GM12864 (cell line): ENCODE measurements at regions not wholly inside any gene's neighbourhood (a gene's known extent, or its start where the extent isn't known, plus 50 kb on each side); places are given as distances from the start of the nearest gene placed in this dataset.

Experiments used
- DNase-seq: peaks from one replicate; pipeline ENCODE4 v3.0.0-alpha.2; 2011; ENCODE audit warnings: low read depth
- H3K4me3 ChIP-seq: 2 replicates; pipeline ENCODE4 v1.5.1; 2011; ENCODE audit warnings: mild to moderate bottlenecking, low read depth, low read length, control low read depth
- TF ChIP-seq, protein P1 (sequence below): IDR thresholded peaks from 2 replicates; pipeline ENCODE4 v1.5.1; 2011; ENCODE audit warnings: low read depth, mild to moderate bottlenecking, moderate library complexity, low read length, control low read depth, inconsistent platforms; ENCODE audit errors: missing control alignments

DNA sequence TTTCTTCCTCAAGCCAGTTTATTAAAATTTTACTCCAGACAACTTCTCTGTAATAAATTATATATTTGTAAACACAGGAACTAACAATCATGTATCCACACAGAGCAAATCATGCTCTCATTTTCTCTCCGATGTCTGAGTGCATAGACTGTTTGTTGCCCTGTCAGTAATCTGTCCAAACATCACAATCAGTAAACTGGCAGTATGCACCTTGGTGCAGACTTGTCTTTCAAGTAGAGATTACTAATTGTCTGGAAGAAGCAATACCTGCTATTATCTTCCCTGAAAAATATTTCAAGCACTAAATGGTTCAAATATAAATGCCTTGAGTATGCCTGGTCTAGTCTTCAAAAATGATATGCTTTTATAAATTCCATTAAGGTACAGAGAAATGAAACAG is 1260.9 kb downstream of the C4orf33 start:
- TF ChIP-seq, protein P1, sequence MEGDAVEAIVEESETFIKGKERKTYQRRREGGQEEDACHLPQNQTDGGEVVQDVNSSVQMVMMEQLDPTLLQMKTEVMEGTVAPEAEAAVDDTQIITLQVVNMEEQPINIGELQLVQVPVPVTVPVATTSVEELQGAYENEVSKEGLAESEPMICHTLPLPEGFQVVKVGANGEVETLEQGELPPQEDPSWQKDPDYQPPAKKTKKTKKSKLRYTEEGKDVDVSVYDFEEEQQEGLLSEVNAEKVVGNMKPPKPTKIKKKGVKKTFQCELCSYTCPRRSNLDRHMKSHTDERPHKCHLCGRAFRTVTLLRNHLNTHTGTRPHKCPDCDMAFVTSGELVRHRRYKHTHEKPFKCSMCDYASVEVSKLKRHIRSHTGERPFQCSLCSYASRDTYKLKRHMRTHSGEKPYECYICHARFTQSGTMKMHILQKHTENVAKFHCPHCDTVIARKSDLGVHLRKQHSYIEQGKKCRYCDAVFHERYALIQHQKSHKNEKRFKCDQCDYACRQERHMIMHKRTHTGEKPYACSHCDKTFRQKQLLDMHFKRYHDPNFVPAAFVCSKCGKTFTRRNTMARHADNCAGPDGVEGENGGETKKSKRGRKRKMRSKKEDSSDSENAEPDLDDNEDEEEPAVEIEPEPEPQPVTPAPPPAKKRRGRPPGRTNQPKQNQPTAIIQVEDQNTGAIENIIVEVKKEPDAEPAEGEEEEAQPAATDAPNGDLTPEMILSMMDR: no peak
- no peak for DNase-seq
- H3K4me3 ChIP-seq: no peak overlapping the region

DNA sequence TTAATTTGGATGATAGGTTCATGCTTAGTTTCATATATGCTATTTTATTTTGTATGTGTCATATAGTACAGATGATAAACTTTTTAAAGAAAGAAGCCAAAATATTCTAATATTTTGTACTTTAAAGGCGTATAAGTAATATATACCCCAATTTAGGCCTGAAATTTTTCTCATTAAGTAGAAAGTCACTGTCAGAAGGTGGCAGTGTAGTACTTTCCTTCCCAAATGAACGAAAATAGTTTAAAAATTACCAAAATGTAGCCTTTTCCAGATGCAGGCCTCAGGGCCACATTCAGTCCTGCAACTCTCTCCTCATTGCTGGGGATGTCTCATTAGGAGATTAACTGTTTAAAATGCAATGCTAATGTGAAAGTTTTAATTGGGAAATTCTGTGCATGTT is 1263.6 kb downstream of the C4orf33 start:
- TF ChIP-seq, protein P1: no peak
- no peak overlapping the region for H3K4me3 ChIP-seq
- DNase-seq: no peak

DNA sequence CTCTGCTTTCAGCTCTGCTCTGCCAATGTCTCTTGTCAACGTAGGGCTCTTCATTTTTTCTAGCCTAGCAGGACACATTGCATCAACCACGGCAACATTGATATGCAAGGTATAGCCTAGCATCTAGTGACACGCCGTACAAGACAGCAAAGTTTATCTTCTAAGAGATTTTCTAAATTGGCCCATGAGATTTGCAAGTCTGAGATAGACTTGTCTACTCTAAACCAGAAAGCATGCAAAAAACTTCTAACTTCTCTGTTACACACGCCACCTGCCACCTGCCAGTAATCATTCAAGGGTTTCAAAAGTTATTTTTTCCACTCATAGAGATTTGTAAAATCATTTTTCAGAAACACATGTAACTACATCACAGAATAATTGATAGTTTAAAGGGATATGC is 1265.7 kb downstream of the C4orf33 start:
- no peak overlapping the region for H3K4me3 ChIP-seq
- TF ChIP-seq, protein P1: no peak
- no peak for DNase-seq

DNA sequence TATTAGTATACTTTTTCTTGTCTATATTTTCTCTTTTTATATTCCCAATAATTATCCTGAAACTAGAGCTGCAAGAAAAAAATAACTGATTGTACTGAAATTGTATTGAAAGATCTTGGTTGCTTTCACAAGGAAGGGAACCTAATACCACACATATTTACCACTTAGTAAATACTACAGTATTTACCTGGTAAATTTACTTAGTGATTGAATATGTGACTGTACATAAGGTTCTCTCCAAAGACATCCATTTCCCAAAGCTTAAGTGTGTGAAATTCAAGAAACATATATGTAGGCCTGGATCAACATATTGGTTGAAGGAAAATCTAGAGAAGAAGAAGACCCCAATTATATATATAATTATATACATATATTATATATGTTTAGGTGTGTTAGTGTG is 1272.7 kb downstream of the C4orf33 start:
- no peak for DNase-seq
- TF ChIP-seq, protein P1: no peak
- H3K4me3 ChIP-seq: no peak overlapping the region

DNA sequence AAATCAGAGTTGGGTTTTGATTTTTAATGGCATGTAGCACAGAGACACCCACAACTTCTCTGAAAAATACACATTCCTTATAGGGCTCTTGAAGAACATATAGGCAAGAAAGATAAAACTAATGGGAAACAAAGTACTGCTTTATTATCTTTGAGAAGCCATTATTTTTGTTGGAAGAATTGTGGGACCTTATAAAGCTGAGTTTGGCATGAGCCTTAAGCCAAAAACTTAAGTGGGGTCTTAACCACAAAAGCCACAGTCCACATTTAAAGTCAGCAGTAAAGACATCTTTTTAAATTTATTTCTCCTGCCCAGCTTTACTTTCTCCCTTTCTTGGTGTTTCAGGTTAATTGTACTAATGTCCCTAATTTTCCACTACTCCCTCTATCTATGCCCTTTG is 1297.3 kb downstream of the C4orf33 start:
- no peak for DNase-seq
- TF ChIP-seq, protein P1: no peak

DNA sequence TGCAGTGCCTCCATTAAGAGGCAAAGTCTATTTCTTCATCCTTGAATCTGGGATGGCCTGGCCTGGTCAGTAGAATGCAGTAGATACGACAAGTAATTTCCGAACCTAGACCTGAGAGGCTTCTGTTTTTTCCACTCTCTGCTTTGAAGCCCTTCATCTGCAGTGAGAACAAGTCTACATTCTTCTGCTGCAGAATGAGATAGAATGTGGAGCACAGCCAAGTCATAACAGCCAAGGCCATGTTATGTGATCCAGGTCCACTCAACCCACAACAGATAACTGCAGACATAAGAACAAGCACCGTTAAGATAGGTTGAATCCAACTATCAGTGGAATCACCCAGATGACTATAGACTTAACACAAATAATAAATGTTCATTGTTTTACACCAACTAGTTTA is 1297.7 kb downstream of the C4orf33 start:
- TF ChIP-seq, protein P1: no peak
- no peak overlapping the region for H3K4me3 ChIP-seq
- DNase-seq: no peak

More for the DNA sequence above, 1297.3 kb downstream of the C4orf33 start:
- H3K4me3 ChIP-seq: no peak overlapping the region

DNA sequence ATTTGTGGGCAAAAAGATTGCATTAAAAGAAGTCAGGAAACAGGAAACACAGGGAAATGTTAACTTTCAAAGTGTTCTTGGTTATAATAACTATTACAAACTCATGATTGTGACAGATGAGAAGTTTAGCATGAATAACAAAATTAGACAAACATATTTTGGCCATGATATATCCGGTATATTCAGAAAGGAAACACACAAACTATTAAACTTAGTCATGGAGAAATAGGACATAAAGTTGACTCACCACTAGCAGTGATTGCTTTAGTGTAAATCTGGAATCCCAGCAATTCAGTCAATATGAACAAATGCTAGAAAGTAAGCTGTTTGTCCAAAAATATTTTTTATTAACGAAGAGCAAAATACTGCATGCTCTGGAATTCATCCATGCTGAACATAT is 1299.9 kb downstream of the C4orf33 start:
- no peak for DNase-seq
- H3K4me3 ChIP-seq: no peak overlapping the region
- TF ChIP-seq, protein P1: no peak
